Renal pelvis (tissue), 1 donor: ENCODE measurements at regions not wholly inside any gene's neighbourhood (a gene's known extent, or its start where the extent isn't known, plus 50 kb on each side); places are given as distances from the start of the nearest gene placed in this dataset.
"Not testable (repeated sequence)": the region's sequence is repeated elsewhere in the genome, so short reads cannot be mapped to it uniquely, and the experiment has no call there.

Experiments used
- DNase-seq: peaks from one replicate; pipeline ENCODE4 v3.0.0-alpha.2; 2013

DNA sequence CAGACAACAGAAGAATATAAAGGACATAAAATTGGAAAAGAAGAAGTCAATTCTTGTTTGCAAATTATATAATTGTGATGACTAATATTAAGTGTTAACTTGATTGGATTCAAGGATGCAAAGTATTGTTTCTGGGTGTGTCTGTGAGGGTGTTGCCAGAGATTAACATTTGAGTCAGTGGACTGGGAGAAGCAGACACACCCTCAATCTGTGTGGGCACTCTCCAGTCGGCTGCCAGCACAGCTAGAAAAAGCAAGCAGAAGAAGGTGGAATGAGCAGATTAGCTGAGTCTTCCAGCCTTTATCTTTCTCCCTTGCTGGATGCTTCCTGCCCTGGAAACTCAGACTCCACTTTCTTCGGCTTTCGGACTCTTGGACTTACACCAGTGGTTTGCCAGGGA, 51.7 kb downstream of the UBE2NL start:
- no peak for DNase-seq

DNA sequence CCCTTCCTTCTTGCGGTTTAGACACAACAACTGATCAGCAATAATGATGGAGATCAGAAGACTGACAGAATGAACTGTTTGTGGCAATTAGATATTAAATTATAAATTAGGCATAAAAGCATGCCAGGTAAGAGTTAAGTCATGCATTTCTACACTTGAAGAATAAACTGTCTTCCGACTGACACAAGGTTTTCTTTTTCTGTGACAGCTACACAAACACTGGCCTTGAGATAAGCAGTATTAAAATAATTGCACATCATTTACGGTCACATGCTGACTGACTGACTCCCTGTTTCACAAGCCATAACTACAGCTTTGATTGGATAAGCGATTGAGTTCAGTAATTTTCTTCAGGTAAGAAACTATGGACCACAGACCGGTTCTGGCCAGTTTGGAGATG, 56.2 kb downstream of the UBE2NL start:
- DNase-seq: no peak

DNA sequence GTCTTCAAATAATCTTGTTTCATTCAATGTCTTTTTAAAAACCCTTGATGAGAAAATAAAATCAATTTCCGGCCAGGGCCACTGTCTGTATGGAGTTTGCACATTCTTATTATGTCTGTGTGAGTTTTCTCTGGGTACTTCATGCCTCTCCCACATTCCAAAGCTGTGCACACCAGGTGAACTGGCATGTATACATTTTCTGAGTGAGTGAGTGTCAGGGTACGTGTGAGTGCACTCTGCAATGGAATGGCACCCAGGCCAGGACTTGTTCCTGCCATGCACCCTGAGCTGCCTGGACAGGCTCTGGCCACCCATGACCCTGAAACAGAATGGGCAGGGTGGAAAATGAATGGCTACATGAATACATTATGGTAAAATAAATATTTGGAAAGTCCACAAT, 61.3 kb downstream of the UBE2NL start:
- DNase-seq: no peak

DNA sequence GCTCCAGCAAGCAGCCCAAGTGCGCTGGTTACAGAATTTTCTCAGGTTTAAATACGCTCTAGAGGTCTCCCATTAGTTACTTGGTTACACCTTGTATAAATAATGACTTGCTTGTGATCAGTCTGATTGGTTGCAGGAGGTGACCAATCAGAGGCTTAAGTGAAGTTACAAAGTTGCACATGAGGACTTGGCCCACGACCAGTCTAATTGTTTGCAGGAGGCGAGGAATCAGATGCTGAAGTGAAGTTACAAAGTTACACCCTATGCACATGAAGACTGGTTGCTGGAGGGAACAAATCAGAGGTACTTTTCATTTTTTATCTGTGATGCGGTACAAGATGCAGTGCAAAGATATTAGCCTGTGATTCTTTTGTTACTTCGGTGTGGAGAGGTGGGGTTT, 80.7 kb downstream of the UBE2NL start:
- no peak for DNase-seq

DNA sequence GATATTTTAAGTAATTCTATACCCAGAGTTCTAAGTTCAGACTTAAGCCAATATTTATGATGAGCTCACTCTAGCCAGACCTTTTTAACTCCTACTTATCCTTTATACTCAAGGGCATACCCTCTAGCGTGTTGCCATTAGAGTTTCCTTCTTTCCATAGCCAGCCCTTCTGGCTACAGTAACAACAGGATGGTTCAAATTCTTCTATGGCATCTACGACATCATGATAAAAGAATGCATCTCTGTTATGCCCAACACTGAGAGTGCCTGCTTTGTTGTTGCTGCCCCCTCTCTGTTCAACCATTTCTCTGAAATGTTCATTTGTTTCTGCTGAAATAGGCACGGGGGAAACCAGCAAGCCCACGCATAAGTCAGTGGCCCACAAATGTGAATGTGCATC, 104.5 kb downstream of the UBE2NL start:
- DNase-seq: no peak

DNA sequence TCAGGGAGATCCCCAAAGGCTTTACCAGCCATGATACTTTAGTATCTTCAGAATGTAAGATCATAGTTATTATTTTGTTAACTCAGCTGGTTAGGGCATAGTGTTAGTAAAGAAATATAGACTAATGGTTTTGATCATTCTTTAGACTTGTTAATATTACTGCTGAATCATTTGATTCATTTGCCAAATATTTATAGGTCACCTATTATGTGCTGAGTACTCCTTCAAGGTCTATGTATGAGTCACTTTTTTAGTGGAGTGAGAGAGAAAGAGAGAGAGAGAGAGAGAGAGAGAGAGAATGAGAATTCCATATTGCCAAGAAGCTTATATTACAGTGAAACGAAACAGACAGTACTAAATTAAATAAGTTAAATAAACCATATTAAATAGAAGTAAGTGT, 110.3 kb downstream of the UBE2NL start:
- no peak for DNase-seq

DNA sequence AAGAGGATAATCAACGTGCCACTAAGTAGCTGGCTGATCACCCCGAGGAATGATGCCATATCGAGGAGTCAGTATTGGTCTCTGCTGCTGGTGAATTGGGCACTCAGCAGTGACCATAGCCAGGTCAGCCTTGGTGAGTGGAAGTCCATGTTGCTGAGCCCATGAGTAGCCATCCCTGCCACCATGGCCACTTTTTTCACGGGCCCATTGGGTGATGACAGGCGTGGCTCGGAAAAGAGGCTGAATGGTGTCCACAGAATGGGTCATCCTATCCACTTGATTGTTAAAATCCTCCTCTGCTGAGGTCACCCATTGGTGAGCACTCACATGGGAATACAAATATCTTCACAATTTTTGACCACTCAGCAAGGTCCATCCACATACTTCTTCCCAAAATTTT, 114.4 kb downstream of the UBE2NL start:
- no peak for DNase-seq

DNA sequence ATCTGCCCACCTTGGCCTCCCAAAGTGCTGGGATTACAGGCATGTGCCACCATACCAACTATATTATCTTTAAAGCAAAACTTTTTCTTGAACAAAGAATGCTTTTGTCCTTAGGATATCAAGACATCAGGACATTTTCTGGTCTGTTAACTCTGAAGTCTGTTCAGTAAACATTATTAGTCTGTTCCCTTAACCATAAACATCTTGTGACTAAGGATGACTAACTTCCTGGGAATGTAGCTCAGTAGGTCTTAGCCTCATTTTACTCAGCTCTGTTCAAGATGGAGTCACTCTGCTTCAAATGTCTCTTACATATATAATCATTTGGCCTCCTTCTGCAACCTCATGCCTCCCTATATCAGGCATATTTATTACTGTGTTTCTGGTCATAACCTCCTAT, 122.9 kb downstream of the UBE2NL start:
- no peak for DNase-seq

DNA sequence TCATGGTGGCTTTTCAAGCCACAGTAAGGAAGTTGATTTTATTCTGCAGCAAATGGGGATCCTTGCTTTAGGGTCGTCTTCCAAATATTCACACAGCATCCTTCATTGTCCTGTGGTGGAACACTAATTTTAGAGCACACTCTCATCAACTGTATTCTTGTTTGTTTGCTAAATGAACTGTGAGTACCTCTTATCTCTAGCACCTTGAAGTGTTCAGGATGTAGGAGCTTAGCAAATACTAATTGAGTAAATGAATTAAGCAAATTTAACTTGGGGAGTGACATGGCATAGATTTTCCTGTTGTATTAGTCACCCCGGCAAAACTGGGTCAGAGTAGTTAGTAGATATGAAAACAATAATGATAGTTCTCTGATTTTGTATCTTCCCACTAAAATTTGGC, 156.9 kb downstream of the UBE2NL start:
- DNase-seq: no peak

DNA sequence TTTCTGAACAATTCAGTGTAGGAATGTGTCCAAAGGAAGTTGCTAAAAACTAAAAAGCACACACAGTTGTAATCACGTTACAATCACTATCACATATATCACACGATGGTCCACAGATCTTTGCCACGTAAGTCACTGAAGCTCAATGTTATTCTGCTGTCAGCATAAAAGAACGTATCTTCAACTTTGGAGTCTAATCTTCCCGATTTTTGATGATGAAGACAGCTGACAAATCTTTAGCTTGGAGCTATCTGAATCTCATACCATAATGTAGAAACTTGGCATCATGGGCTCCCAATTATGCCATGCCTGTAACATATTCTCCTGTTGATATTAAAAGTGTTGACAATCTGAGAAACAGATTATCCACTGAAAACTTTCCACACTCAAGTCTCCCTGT, 158.4 kb downstream of the UBE2NL start:
- DNase-seq: no peak

DNA sequence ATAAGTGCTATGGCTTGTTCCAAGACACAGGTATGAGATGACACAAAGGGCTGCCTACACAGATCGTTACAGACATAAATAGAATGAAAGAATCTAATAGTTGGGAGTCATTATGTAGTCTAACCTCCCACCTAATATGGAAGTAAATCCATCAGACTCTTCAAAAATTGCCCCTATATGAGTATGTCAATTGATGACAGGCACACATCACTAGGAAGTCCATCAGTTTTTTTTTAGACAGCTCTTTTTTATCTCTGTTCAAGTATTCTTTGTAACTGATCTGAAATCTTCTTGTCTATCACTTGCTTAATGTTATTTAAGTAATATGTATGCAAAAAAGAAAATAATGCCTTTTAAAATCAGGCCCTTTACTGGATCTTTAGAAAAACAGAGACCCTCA, 191.6 kb downstream of the UBE2NL start:
- no peak for DNase-seq

DNA sequence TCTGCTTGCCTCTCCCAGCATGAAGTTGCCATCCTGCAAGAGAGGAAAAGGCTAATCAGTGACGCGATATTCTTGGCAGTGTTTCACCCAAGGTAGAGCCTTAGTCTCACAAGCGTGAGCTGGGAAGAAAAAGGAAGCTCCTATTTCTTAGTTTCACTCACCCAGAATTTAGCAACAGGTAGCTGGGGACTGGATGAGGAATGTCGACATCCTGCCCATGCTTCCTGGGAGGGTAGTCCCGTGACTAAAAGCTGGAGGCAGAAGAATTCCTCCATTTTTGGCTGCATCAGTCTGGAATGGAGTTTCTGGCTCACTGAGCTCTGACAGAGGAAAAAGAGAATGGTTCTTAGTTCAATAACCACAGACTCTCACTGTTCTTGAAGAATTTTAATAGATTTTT, 198.4 kb downstream of the UBE2NL start:
- not testable (repeated sequence) for DNase-seq

DNA sequence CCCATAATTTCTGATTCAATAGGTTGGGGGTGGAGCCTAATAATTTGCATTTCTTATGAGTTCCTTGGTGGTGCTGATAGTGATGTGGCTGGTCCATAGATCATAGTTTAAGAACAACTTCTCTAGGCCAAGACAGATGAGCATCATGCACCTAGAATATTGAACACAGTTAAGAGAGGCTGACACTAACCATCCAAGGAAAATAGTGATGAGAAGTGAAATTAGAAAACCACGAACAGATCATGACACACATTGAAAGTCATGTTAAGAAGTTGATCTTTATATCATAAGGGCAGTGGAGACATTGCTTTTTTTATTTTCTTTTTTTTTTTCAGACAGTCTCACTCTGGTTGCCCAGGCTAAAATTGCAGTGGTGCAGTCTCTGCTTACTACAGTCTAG, 205.8 kb downstream of the UBE2NL start:
- DNase-seq: not testable (repeated sequence)

DNA sequence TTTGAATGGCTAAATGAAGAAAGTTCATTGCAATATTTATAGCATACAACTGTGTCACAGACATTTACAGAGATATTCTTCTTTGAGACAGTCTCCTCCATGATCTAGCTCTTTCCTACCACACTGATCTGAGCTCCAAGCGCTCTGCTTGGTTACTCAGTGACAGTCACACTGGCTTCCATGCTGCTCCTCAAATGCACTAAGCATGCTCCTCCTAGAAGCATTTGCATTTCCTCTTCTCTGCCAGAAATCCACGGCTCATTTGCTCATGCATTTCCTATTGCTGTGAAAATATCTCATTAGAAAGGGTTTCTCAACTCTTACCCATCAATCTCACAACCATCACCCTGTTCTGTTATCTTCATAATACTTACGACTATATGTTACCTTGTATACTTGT, 208.2 kb downstream of the UBE2NL start:
- DNase-seq: not testable (repeated sequence)

DNA sequence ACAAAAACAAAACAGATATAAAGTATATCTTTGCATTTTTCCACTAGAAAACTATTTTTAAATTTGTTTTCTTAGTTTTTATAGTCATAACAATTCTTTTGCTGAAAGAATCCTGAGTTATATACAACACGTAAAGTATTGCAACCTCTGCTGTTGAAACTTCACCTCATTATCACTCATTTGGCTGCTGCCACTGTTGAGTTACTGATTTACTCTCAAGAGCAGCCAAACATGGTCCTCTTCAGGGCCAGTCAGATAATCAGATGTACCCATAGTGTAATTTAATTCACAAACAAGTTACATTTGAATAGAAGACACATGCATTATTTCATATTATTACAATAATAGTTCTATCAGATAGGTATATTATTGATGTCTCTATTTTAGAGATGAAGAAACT, 235.6 kb downstream of the UBE2NL start:
- DNase-seq: not testable (repeated sequence)

DNA sequence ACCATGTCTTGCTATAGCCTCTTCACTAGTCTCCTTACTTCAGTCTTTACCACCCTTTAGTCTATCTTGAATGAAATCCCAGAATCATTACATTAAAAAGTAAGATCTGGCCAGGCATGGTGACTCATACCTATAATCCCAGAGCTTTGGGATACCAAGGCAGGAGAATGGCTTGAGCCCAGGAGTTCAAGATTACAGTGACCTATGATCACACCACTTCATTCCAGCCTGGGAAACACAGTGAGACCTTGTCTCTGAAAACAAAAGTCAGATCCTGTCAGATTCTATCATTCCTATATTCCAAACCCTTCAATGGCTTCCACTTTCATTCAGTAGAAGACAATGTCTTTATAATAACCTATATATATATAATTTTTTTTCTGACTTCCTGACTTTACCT, 237.7 kb downstream of the UBE2NL start:
- DNase-seq: not testable (repeated sequence)

DNA sequence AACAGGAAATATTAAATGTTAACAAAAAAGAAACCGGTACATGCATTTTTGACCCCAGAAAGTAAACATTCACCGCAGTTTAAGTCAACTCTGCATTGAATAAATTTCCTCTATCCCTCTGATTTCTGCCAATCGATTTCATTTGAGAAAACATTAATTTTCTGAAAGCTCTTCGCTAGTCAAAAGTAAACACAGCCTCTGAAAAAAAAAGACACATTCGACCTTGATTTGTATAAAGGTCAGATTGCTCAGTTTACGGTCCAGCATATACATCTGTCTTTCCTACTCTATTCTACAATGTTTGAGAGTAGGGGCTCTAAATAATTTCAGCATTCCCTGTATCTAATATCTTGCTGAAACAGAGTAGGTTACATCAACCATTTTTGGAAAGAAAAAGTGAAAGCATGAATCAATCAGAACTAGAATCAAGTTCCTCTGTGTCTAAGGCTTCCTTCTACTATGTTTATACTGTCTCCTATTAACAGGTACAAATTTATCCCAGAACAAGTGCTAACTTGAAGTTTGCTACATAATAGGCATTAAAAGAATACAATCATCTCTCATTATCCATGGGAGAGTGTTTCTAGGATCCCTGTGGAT, 243.8 kb downstream of the UBE2NL start:
- DNase-seq: not testable (repeated sequence)

DNA sequence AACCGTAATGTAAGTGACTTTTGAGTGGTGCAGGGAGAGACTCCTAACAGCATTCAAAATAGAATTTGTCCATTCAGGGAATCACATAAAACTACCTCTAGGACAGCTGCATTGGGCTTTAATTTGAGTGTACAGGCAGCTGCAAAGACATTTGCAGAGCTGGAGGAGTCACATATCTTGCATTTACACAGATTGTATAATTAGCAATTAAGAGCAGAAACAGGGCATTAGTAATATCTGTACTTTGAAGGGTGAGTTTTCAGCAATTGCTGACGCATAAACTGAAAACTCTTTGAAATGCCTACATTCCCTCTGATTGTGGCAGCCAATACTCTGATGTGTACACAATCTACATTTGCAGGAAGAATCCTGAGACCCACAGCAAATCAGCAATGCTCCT, 245.6 kb downstream of the UBE2NL start:
- not testable (repeated sequence) for DNase-seq

DNA sequence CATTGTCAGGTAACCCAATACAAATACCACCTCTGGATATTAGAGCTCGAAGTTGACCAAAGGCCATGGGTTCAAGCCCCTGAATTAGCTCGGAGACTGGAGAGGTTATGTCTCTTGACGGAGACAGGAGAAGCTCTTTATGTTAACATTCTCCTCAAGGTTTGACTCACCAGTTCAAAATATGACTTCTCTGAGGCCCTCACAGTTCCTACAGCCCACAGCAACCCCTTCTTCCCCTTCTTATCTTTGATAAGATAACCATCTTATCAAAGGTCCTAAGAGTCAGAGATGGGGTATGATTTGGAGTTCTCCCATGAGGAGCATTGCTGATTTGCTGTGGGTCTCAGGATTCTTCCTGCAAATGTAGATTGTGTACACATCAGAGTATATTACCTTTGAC, 246.6 kb downstream of the UBE2NL start:
- not testable (repeated sequence) for DNase-seq

DNA sequence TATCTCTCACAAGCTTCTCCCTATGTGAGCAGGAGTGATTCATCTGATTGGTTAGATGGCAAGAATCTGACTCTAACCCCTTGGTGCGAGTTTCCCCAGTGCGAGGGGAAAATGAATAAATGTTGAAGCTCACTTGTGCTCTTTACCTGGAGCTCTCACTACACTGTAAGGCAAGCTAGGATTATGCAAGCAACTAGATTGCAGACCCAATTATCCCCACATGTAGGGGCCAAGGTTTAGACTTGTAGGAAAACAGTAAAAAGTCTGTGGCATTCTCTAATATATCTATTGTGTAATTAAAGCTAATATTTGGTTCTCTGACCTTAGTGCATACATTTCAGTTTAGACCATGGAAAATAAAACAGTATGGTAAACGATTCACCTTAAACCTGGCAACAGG, 247.2 kb downstream of the UBE2NL start:
- DNase-seq: not testable (repeated sequence)

DNA sequence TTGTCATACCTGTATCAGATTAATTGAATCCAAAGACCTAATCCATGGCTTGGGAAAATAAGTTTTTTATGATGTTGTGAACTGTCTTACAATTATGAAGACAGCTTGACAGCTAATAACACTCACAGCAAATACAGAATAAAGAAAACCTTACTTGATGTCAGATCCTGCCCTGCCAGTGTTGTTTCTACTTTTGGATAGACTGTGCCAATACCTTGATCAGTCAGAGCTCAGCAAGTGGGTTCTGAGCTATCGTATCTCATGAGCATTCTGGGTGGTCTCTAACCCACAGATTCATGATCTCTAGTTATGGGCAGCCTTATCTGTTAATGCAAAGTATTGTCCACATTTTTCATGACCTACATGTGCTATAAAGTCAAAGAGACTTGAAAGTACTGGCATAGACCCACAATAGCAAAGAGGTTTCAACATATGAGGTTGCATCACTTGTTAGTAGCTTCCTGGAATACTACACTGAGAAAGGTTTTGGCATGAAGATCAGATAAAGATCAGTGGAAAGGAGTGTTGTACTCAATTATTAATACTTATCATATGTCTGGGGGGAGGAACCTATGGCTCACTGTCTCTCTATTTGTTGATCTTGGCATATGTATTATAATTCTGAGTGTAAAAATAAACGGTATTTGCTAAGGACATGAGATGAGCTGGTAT, 250.7 kb downstream of the UBE2NL start:
- not testable (repeated sequence) for DNase-seq

DNA sequence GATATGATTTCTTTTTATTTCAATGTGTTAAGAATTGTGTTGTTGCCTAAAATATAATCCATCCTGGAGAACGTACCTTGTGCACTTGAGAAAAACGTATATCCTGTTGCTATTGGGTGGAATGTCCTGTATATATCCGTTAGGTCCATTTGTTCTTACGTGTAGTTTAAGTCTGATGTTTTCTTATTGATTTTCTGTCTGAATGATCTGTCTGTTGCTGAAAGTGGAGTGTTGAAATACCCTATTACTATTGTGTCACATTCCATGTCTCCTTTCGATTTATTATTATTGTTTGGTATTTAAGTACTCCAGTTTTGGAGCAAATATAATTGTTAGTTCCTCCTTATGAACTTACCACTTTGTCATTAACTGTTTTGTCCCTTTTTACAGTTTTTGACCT, 270.6 kb downstream of the UBE2NL start:
- DNase-seq: not testable (repeated sequence)

DNA sequence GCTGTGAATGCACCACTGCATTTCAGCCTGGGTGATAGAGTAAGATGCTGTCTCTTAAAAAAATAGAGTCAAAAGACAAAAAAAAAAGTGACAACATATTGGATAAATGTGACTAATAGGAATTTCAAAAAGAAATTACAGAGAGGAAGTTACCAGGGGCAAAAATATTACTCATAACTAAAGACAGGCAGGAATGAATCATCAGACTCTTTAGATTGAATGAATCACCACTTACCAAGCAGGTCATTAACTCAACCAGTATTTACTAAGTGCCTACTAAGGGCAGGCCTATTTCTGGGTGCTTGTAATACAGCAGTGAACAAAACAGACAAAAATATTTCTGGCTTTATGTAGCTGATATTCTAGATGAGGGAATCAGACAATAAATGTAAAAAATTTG, 301.3 kb downstream of the UBE2NL start:
- DNase-seq: not testable (repeated sequence)

DNA sequence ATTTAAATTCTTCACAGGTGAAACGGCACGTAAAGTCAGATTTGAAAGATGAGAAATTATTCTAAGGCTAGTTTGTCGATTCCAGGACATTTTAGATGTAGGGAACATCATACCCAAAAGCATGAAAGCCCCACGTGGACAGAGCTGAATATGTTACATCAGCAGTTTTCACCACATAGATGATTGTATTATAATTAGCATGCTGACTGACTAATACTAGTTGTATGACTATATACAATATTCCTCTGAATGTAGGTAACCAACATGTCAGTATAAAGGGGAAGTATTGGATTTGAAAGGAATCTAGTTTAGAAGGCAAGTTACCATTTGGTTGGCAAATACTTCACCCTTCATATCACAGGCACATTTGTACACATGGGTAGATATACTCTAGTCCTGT, 304.6 kb downstream of the UBE2NL start:
- DNase-seq: not testable (repeated sequence)
